Peyer's patch (tissue), 4 donors: ENCODE measurements at regions not wholly inside any gene's neighbourhood (a gene's known extent, or its start where the extent isn't known, plus 50 kb on each side); places are given as distances from the start of the nearest gene placed in this dataset.
"Not testable (repeated sequence)": the region's sequence is repeated elsewhere in the genome, so short reads cannot be mapped to it uniquely, and the experiment has no call there.

Source experiments
- DNase-seq, 3 donors: peaks; one replicate each; pipeline ENCODE4 v3.0.0-alpha.2; 2017 to 2019
- H3K27ac ChIP-seq, 4 donors: fragments of 200-600 bp; sonication (generic); one replicate each; pipeline ENCODE4 v1.5.1; 2016 to 2019
- H3K27me3 ChIP-seq, 2 donors: fragments of 200-600 bp; sonication (generic); one replicate each; pipeline ENCODE4 v1.5.1; 2019
- H3K36me3 ChIP-seq, 3 donors: fragments of 200-600 bp; sonication (generic); one replicate each; pipeline ENCODE4 v1.5.1; 2016 to 2019
- H3K4me1 ChIP-seq, 4 donors: fragments of 200-600 bp; sonication (generic); one replicate each; pipeline ENCODE4 v1.5.1; 2016 to 2019
- H3K4me3 ChIP-seq, 4 donors: fragments of 200-600 bp; sonication (generic); 1 replicate in 3 of 4; 2 replicates in 1 of 4; pipeline ENCODE4 v1.5.1; 2016 to 2019; ENCODE audit warnings: mild to moderate bottlenecking in 1 of 4
- H3K9me3 ChIP-seq, 4 donors: fragments of 200-600 bp; sonication (generic); one replicate each; pipeline ENCODE4 v1.5.1; 2016 to 2019; ENCODE audit warnings: mild to moderate bottlenecking in 1 of 4
- CTCF ChIP-seq, 6 experiments: fragments of 450-650 bp in 4 of 6; fragments of 200-600 bp in 2 of 6; sonication (generic) in 1 of 6; IDR thresholded peaks; one replicate each; pipeline ENCODE4 v1.5.1; 2017 to 2019; ENCODE audit warnings: antibody characterized with exemption in 6 of 6, mild to moderate bottlenecking in 3 of 6, moderate library complexity in 1 of 6
- POLR2A ChIP-seq, 2 donors: fragments of 450-650 bp; IDR thresholded peaks; one replicate each; pipeline ENCODE4 v1.5.1; 2017; ENCODE audit warnings: antibody characterized with exemption in 2 of 2, mild to moderate bottlenecking in 2 of 2, moderate library complexity in 2 of 2

GRCh38 chr4:154025110-154025509 lies 236.2 kb upstream of the SFRP2 start:
- H3K36me3 ChIP-seq = no peaks in the 10 kb centered on the region
- no peak overlapping the region for H3K4me3 ChIP-seq
- no peaks in the 10 kb centered on the region for H3K9me3 ChIP-seq
- TF ChIP-seq CTCF (IDR thresholded peaks at IDR 0.05) = no peak
- TF ChIP-seq POLR2A (IDR thresholded peaks at IDR 0.05) = no peak
- H3K4me1 ChIP-seq = no peaks in the 10 kb centered on the region
- no peaks in the 10 kb centered on the region for H3K27me3 ChIP-seq
- no peak for DNase-seq
- H3K27ac ChIP-seq = no peak overlapping the region

GRCh38 chr4:154024097-154024694 lies 235.3 kb upstream of the SFRP2 start:
- TF ChIP-seq POLR2A (IDR thresholded peaks at IDR 0.05) (no peak), CTCF (IDR thresholded peaks at IDR 0.05) (no peak)
- Histone ChIP-seq H3K4me3 (no peak overlapping the region), H3K4me1 (no peaks in the 10 kb centered on the region), H3K9me3 (no peaks in the 10 kb centered on the region), H3K27me3 (no peaks in the 10 kb centered on the region), H3K27ac (no peak overlapping the region), H3K36me3 (no peaks in the 10 kb centered on the region)
- DNase-seq = no peak

- not testable (repeated sequence) for H3K4me1 ChIP-seq
These were observed 234.8 kb upstream of the SFRP2 start for GRCh38 chr4:154023671-154024070.

GRCh38 chr4:154019811-154020210 lies 230.9 kb upstream of the SFRP2 start:
- H3K36me3 ChIP-seq = no peaks in the 10 kb centered on the region
- H3K4me3 ChIP-seq = no peak overlapping the region
- H3K27ac ChIP-seq = no peak overlapping the region
- no peaks in the 10 kb centered on the region for H3K27me3 ChIP-seq
- no peaks in the 10 kb centered on the region for H3K9me3 ChIP-seq
- TF ChIP-seq POLR2A (IDR thresholded peaks at IDR 0.05) = no peak
- TF ChIP-seq CTCF (IDR thresholded peaks at IDR 0.05) = no peak
- DNase-seq = no peak
- no peaks in the 10 kb centered on the region for H3K4me1 ChIP-seq

More at GRCh38 chr4:154023671-154024070, 234.8 kb upstream of the SFRP2 start:
- not testable (repeated sequence) for H3K27ac ChIP-seq, H3K36me3 ChIP-seq, DNase-seq, H3K9me3 ChIP-seq, H3K27me3 ChIP-seq, H3K4me3 ChIP-seq

GRCh38 chr4:154018659-154019058 lies 229.8 kb upstream of the SFRP2 start:
- H3K4me3 ChIP-seq = no peak overlapping the region
- H3K27me3 ChIP-seq = no peaks in the 10 kb centered on the region
- H3K9me3 ChIP-seq = no peaks in the 10 kb centered on the region
- TF ChIP-seq CTCF (IDR thresholded peaks at IDR 0.05) (no peak), POLR2A (IDR thresholded peaks at IDR 0.05) (no peak)
- H3K36me3 ChIP-seq = no peaks in the 10 kb centered on the region
- no peak for DNase-seq
- H3K4me1 ChIP-seq = no peaks in the 10 kb centered on the region
- H3K27ac ChIP-seq = no peak overlapping the region

GRCh38 chr4:154015578-154015977 lies 226.7 kb upstream of the SFRP2 start:
- no peak overlapping the region for H3K27ac ChIP-seq
- no peaks in the 10 kb centered on the region for H3K27me3 ChIP-seq
- H3K9me3 ChIP-seq = no peaks in the 10 kb centered on the region
- no peak overlapping the region for H3K4me3 ChIP-seq
- no peaks in the 10 kb centered on the region for H3K4me1 ChIP-seq
- no peaks in the 10 kb centered on the region for H3K36me3 ChIP-seq
- TF ChIP-seq CTCF (IDR thresholded peaks at IDR 0.05) = no peak
- no peak for TF ChIP-seq POLR2A (IDR thresholded peaks at IDR 0.05)
- DNase-seq = no peak
